ENCODE measurements at regions not wholly inside any gene's neighbourhood (a gene's known extent, or its start where the extent isn't known, plus 50 kb on each side); places are given as distances from the start of the nearest gene placed in this dataset.

GRCh38 chr22:49227670-49228069 lies 600.0 kb downstream of the BRD1 start:
- POLR2A ChIA-PET = no interaction called here
- no peak overlapping the region for H3K4me3 ChIP-seq (ENCODE audit: low read depth, low read length)
- H3K36me3 ChIP-seq (ENCODE audit: control insufficient read depth, insufficient read depth, low read length) = no peaks in the 10 kb centered on the region
- CTCF ChIA-PET = no interaction called here
- no peak for DNase-seq (ENCODE audit: low read depth)
- no peaks in the 10 kb centered on the region for H3K27me3 ChIP-seq (ENCODE audit: control insufficient read depth, insufficient read depth, low read length)
- TF ChIP-seq CTCF (IDR thresholded peaks at IDR 0.05; ENCODE audit: insufficient read depth, low read depth, low read length) = no peak

- POLR2A ChIA-PET = no interaction called here
These were observed 601.6 kb downstream of the BRD1 start for GRCh38 chr22:49226096-49226495.

GRCh38 chr22:49224243-49224642 lies 603.4 kb downstream of the BRD1 start:
- CTCF ChIA-PET = no interaction called here
- no peak for TF ChIP-seq CTCF (IDR thresholded peaks at IDR 0.05; ENCODE audit: insufficient read depth, low read depth, low read length)
- H3K27me3 ChIP-seq (ENCODE audit: control insufficient read depth, insufficient read depth, low read length) = no peaks in the 10 kb centered on the region
- DNase-seq (ENCODE audit: low read depth) = no peak
- POLR2A ChIA-PET = no interaction called here
- H3K4me3 ChIP-seq (ENCODE audit: low read depth, low read length) = no peak overlapping the region
- no peaks in the 10 kb centered on the region for H3K36me3 ChIP-seq (ENCODE audit: control insufficient read depth, insufficient read depth, low read length)

More at GRCh38 chr22:49226096-49226495, 601.6 kb downstream of the BRD1 start:
- no peak for TF ChIP-seq CTCF (IDR thresholded peaks at IDR 0.05; ENCODE audit: insufficient read depth, low read depth, low read length)
- CTCF ChIA-PET = no interaction called here
- no peak overlapping the region for H3K4me3 ChIP-seq (ENCODE audit: low read depth, low read length)
- no peaks in the 10 kb centered on the region for H3K36me3 ChIP-seq (ENCODE audit: control insufficient read depth, insufficient read depth, low read length)
- no peak for DNase-seq (ENCODE audit: low read depth)
- no peaks in the 10 kb centered on the region for H3K27me3 ChIP-seq (ENCODE audit: control insufficient read depth, insufficient read depth, low read length)

GRCh38 chr22:49218142-49218541 lies 609.5 kb downstream of the BRD1 start:
- TF ChIP-seq CTCF (IDR thresholded peaks at IDR 0.05; ENCODE audit: insufficient read depth, low read depth, low read length) = no peak
- H3K36me3 ChIP-seq (ENCODE audit: control insufficient read depth, insufficient read depth, low read length) = no peaks in the 10 kb centered on the region
- no peaks in the 10 kb centered on the region for H3K27me3 ChIP-seq (ENCODE audit: control insufficient read depth, insufficient read depth, low read length)
- CTCF ChIA-PET = no interaction called here
- POLR2A ChIA-PET = no interaction called here
- DNase-seq (ENCODE audit: low read depth) = no peak
- H3K4me3 ChIP-seq (ENCODE audit: low read depth, low read length) = no peak overlapping the region

GRCh38 chr22:49216579-49216978 lies 611.1 kb downstream of the BRD1 start:
- CTCF ChIA-PET = no interaction called here
- TF ChIP-seq CTCF (IDR thresholded peaks at IDR 0.05; ENCODE audit: insufficient read depth, low read depth, low read length) = no peak
- H3K4me3 ChIP-seq (ENCODE audit: low read depth, low read length) = no peak overlapping the region
- H3K27me3 ChIP-seq (ENCODE audit: control insufficient read depth, insufficient read depth, low read length) = no peaks in the 10 kb centered on the region
- DNase-seq (ENCODE audit: low read depth) = no peak
- no peaks in the 10 kb centered on the region for H3K36me3 ChIP-seq (ENCODE audit: control insufficient read depth, insufficient read depth, low read length)
- POLR2A ChIA-PET = no interaction called here

Data from BJ (cell line).